ENCODE measurements at regions not wholly inside any gene's neighbourhood (a gene's known extent, or its start where the extent isn't known, plus 50 kb on each side); places are given as distances from the start of the nearest gene placed in this dataset.

DNA sequence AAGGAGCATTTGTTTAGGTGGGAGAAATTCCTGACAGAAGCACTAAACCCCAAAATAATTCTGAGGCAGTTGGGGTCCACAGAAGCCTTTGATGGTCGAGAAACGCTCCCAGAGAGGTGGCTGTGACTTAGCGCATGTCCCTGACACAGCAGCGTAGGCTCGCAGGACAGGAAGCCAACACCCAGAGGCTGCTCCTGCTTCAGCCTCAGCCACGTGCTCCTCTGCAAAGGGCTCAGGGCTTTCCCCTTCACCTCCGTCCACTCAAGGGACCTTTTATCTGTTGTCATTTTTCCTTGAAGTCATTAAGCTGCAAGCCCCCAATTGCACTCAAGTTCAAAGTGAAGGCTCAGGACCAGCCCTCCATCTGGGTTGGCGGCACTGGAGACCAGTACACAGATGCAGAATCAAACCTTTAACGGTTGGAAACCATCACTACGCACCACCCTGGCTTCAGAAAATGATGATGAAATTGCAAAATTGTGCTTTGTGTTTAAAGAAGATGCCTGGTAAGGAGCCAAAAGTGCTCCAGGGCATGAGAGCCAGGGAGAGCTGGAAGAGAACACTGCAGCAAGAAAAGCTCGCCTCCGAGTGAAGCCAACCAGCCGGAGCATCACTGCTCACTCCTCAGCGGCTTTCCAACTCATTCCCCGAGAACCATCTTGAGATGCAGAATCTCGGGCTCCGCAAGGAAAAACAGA lies 219.6 kb downstream of the RAP2A start:
- FAIRE-seq (no peak), DNase-seq (ENCODE audit: low read depth in 1 of 2, low spot score in 2 of 2) (no peak)
- Histone ChIP-seq H3K56ac (replicated peaks; ENCODE audit: insufficient read length, low read depth, low read length) (no peak overlapping the region), H3K9ac (replicated peaks in 1 of 4; ENCODE audit: extremely low read depth in 1 of 4, low read depth in 3 of 4, low read length in 3 of 4) (no peak overlapping the region), H3K4me1 (replicated peaks in 1 of 4; ENCODE audit: control insufficient read depth in 3 of 4, insufficient read depth in 4 of 4, low read length in 3 of 4) (peaks cover 0 to 5% (median 3%) of the 10 kb centered on the region in 4 experiments; a peak in 3 of 7 replicates), H2AK5ac (ENCODE audit: low read depth, low read length) (no peak overlapping the region), H4K8ac (ENCODE audit: extremely low read depth, insufficient read depth, low read length) (no peak overlapping the region), H3K27ac (ENCODE audit: low read depth, low read length) (no peak overlapping the region), H2BK5ac (ENCODE audit: low read depth, low read length) (no peak overlapping the region), H3K4ac (replicated peaks; ENCODE audit: insufficient read length, low read depth, low read length) (no peak overlapping the region), H3K36me3 (ENCODE audit: control insufficient read depth in 2 of 4, insufficient read depth in 4 of 4, low read length in 3 of 4) (no peaks in the 10 kb centered on the region), H3K79me1 (ENCODE audit: low read depth, low read length) (no peaks in the 10 kb centered on the region), H2BK12ac (ENCODE audit: low read depth, low read length) (no peak overlapping the region; the same call in 1 of the 2 replicates), H2BK15ac (ENCODE audit: low read length) (no peak overlapping the region), H3K23me2 (ENCODE audit: low read depth, low read length) (no peaks in the 10 kb centered on the region), H3K18ac (ENCODE audit: extremely low read depth, low read length) (0 out of 2 replicates have a peak overlapping the region, but pooled peaks have one; percentile 4), H3K23ac (ENCODE audit: insufficient read length) (no peak overlapping the region), H4K5ac (ENCODE audit: insufficient read length, low read depth, low read length) (no peak overlapping the region), H3K27me3 (replicated peaks in 1 of 4; ENCODE audit: control insufficient read depth in 3 of 4, extremely low read depth in 1 of 4, insufficient read depth in 3 of 4, low read length in 3 of 4) (no peaks in the 10 kb centered on the region), H2BK120ac (replicated peaks; ENCODE audit: low read depth, low read length) (no peak overlapping the region), H3K9me3 (ENCODE audit: insufficient read depth in 2 of 2, low read depth in 1 of 2, low read length in 1 of 2) (no peaks in the 10 kb centered on the region), H3K4me3 (ENCODE audit: extremely low read depth in 1 of 4, insufficient read depth in 2 of 4, low read depth in 3 of 4, low read length in 4 of 4) (no peak overlapping the region), H4K20me1 (replicated peaks in 1 of 2; ENCODE audit: control insufficient read depth in 1 of 2, insufficient read depth in 2 of 2, low read length in 2 of 2) (no peaks in the 10 kb centered on the region), H3K79me2 (ENCODE audit: control insufficient read depth in 1 of 2, insufficient read depth in 2 of 2, low read length in 2 of 2) (no peaks in the 10 kb centered on the region), H2BK20ac (ENCODE audit: low read length) (0 out of 2 replicates have a peak overlapping the region, but pooled peaks have one; percentile 66), H4K91ac (replicated peaks; ENCODE audit: insufficient read length, low read length) (no peak overlapping the region), H2AFZ (ENCODE audit: low read length) (no peak overlapping the region), H3K4me2 (ENCODE audit: insufficient read depth in 1 of 2, low read depth in 2 of 2, low read length in 2 of 2) (no peak overlapping the region), H3K14ac (ENCODE audit: insufficient read length) (no peak overlapping the region)
- WGBS, 2 experiments (ENCODE audit: extremely low coverage in 1 of 2, insufficient coverage in 1 of 2, insufficient read length in 1 of 2, insufficient replicate concordance in 2 of 2, low coverage in 1 of 2, low lambda C conversion rate in 2 of 2, missing lambda C conversion rate in 1 of 2) = 94% methylated on average over 17 of the region's 17 CpGs; no CpG with 5 or more reads in 1 of the 2 experiments
- TF ChIP-seq EP300 (IDR thresholded peaks at IDR 0.05; ENCODE audit: borderline replicate concordance in 1 of 2, low read depth in 2 of 2, low read length in 2 of 2) (no peak), NANOG (IDR thresholded peaks at IDR 0.05; ENCODE audit: insufficient read depth, low read depth, low read length, poor library complexity, severe bottlenecking) (no peak), JUN (IDR thresholded peaks at IDR 0.05; ENCODE audit: low read depth, low read length) (no peak), ZNF274 (IDR thresholded peaks at IDR 0.05; ENCODE audit: borderline replicate concordance, extremely low read depth, low read length) (no peak)
- POLR2A ChIA-PET (ENCODE audit: partially characterized antibody) = no interaction called here
- CTCF ChIA-PET (ENCODE audit: partially characterized antibody) = interaction anchor here (1.4 kb wide), 1 partner anchor 130 kb away, joined by 3 read pairs; no protein-coding TSS in a partner anchor
